ENCODE measurements at regions not wholly inside any gene's neighbourhood (a gene's known extent, or its start where the extent isn't known, plus 50 kb on each side); places are given as distances from the start of the nearest gene placed in this dataset.

GRCh38 chr2:133710613-133711012 is 142.3 kb upstream of the NCKAP5 start:
- DNase-seq (ENCODE audit: extremely low spot score) = no peak
- CTCF ChIA-PET = no interaction called here
- TF ChIP-seq CTCF (IDR thresholded peaks at IDR 0.05; ENCODE audit: control extremely low read depth, extremely low read depth, low read depth, missing control alignments) = no peak
- POLR2A ChIA-PET = no interaction called here

- ChIA-PET POLR2A (no interaction called here), CTCF (no interaction called here)
- no peak for DNase-seq (ENCODE audit: extremely low spot score)
- no peak for TF ChIP-seq CTCF (IDR thresholded peaks at IDR 0.05; ENCODE audit: control extremely low read depth, extremely low read depth, low read depth, missing control alignments)
Measured at GRCh38 chr2:133711201-133711600, 142.9 kb upstream of the NCKAP5 start.

- POLR2A ChIA-PET = no interaction called here
- CTCF ChIA-PET = no interaction called here
- TF ChIP-seq CTCF (IDR thresholded peaks at IDR 0.05; ENCODE audit: control extremely low read depth, extremely low read depth, low read depth, missing control alignments) = no peak
- DNase-seq (ENCODE audit: extremely low spot score) = no peak
Measured at GRCh38 chr2:133711806-133712205, 143.5 kb upstream of the NCKAP5 start.

- TF ChIP-seq CTCF (IDR thresholded peaks at IDR 0.05; ENCODE audit: control extremely low read depth, extremely low read depth, low read depth, missing control alignments) = no peak
- POLR2A ChIA-PET = no interaction called here
- CTCF ChIA-PET = no interaction called here
- no peak for DNase-seq (ENCODE audit: extremely low spot score)
Measured at GRCh38 chr2:133712369-133712768, 144.1 kb upstream of the NCKAP5 start.

GRCh38 chr2:133713049-133713580 is 144.9 kb upstream of the NCKAP5 start:
- ChIA-PET POLR2A (no interaction called here), CTCF (interaction anchor here (0.8 to 1.5 kb wide), 2 partner anchors 20 to 22 kb away, joined by 3 to 4 read pairs; no protein-coding TSS in a partner anchor)
- no peak for DNase-seq (ENCODE audit: extremely low spot score)
- no peak for TF ChIP-seq CTCF (IDR thresholded peaks at IDR 0.05; ENCODE audit: control extremely low read depth, extremely low read depth, low read depth, missing control alignments)

GRCh38 chr2:133716166-133716565 is 147.9 kb upstream of the NCKAP5 start:
- ChIA-PET POLR2A (no interaction called here), CTCF (no interaction called here)
- TF ChIP-seq CTCF (IDR thresholded peaks at IDR 0.05; ENCODE audit: control extremely low read depth, extremely low read depth, low read depth, missing control alignments) = no peak
- DNase-seq (ENCODE audit: extremely low spot score) = no peak

GRCh38 chr2:133717497-133717896 is 149.2 kb upstream of the NCKAP5 start:
- CTCF ChIA-PET = no interaction called here
- POLR2A ChIA-PET = no interaction called here
- DNase-seq (ENCODE audit: extremely low spot score) = no peak
- TF ChIP-seq CTCF (IDR thresholded peaks at IDR 0.05; ENCODE audit: control extremely low read depth, extremely low read depth, low read depth, missing control alignments) = no peak

All from GM10248 (cell line).